IPS-20b (cell line): ENCODE measurements at regions not wholly inside any gene's neighbourhood (a gene's known extent, or its start where the extent isn't known, plus 50 kb on each side); places are given as distances from the start of the nearest gene placed in this dataset.

ENCODE experiments used
- H3K27ac ChIP-seq: one replicate; pipeline ENCODE4 v1.5.1; 2013; ENCODE audit warnings: low read length
- H3K27me3 ChIP-seq: 2 replicates; pipeline ENCODE4 v1.6.1; 2013; ENCODE audit warnings: mild to moderate bottlenecking, low read length, inconsistent platforms; ENCODE audit not compliant: insufficient read depth
- H3K36me3 ChIP-seq: 2 replicates; pipeline ENCODE4 v1.6.1; 2013; ENCODE audit warnings: low read depth, mild to moderate bottlenecking, inconsistent platforms, low read length, moderate library complexity; ENCODE audit not compliant: insufficient read depth
- H3K4me1 ChIP-seq: 2 replicates; pipeline ENCODE4 v1.6.1; 2013; ENCODE audit warnings: mild to moderate bottlenecking, control low read depth, inconsistent platforms, low read length, moderate library complexity; ENCODE audit not compliant: insufficient read depth
- H3K4me3 ChIP-seq: 2 replicates; pipeline ENCODE4 v1.5.1; 2013; ENCODE audit warnings: mild to moderate bottlenecking, low read length, inconsistent platforms
- H3K9ac ChIP-seq: 2 replicates; pipeline ENCODE4 v1.6.1; 2013; ENCODE audit warnings: low read depth, mild to moderate bottlenecking, inconsistent platforms, low read length, moderate library complexity
- H3K9me3 ChIP-seq: 2 replicates; pipeline ENCODE4 v1.6.1; 2013; ENCODE audit warnings: mild to moderate bottlenecking, low read depth, low read length, inconsistent platforms; ENCODE audit not compliant: insufficient read depth

DNA sequence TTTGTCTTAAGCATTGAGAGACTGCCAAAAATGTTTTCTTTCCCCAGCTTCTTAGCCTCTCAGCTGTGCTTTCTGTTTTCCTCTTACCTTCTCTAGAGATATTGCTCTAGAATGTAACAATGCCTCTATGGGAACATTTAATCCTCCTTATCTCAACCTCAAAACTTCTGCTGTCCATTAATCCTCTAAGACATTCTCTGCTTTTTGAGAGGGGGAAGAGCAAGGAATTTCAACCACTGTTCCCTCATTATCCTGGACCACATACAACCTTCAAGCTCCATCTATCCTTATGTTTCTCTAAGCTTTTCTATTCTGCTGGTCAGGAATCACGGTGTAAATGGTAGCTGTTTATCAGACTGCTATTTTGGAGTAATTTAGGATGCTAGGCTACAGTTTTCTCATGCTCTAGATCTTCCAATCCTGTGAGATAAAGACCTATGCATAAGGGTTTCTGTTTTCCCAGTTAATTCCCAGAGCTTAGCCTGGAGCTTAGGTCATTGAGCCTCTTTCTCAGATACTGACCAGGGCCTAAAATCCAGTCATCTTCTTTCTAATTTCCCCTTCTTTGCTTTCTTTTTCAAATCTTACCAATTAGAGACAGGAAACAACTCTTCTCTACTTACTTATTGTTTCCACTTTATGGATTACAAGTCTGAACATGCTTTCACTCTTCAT is 282.0 kb downstream of the CALCRL start:
- no peaks in the 10 kb centered on the region for H3K4me1 ChIP-seq
- no peak overlapping the region for H3K9ac ChIP-seq
- no peaks in the 10 kb centered on the region for H3K9me3 ChIP-seq
- no peaks in the 10 kb centered on the region for H3K27me3 ChIP-seq
- no peak overlapping the region for H3K4me3 ChIP-seq
- H3K36me3 ChIP-seq = no peaks in the 10 kb centered on the region
- H3K27ac ChIP-seq = no peak overlapping the region

DNA sequence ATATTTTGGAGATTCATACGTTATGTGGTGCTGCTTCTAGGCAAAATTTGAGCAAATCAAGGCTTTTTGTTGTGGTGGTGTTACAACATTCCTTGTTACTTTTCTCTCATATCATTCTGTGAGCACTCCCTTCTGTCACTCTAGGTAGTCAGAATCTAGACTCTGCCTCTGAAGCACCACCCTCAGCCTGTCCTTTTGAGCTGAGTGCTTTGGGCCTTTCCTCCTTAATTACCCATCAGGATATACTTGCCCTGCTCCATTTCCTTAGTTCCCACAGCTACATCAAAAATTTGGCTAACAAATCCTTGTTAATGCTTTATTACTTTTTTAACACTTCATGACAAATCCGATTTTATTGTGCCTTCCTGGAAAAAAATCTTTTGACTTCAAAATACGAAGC is 289.6 kb downstream of the CALCRL start:
- Histone ChIP-seq H3K27ac (no peak overlapping the region), H3K27me3 (no peaks in the 10 kb centered on the region), H3K9ac (no peak overlapping the region), H3K4me1 (no peaks in the 10 kb centered on the region), H3K9me3 (peaks cover 18% of the 10 kb centered on the region; the same call in 1 of the 2 replicates), H3K36me3 (no peaks in the 10 kb centered on the region), H3K4me3 (no peak overlapping the region)

GRCh38 chr2:187157046-187157445 is 291.0 kb downstream of the CALCRL start:
- H3K9me3 ChIP-seq = peaks cover 18% of the 10 kb centered on the region; the same call in 1 of the 2 replicates
- H3K27ac ChIP-seq = no peak overlapping the region

GRCh38 chr2:187155476-187155875 is 292.6 kb downstream of the CALCRL start:
- Histone ChIP-seq H3K4me3 (no peak overlapping the region), H3K27me3 (no peaks in the 10 kb centered on the region), H3K4me1 (no peaks in the 10 kb centered on the region), H3K36me3 (no peaks in the 10 kb centered on the region), H3K27ac (no peak overlapping the region), H3K9ac (no peak overlapping the region), H3K9me3 (peaks cover 18% of the 10 kb centered on the region; the same call in 1 of the 2 replicates)

More at GRCh38 chr2:187157046-187157445, 291.0 kb downstream of the CALCRL start:
- Histone ChIP-seq H3K9ac (no peak overlapping the region), H3K27me3 (no peaks in the 10 kb centered on the region), H3K4me1 (no peaks in the 10 kb centered on the region), H3K4me3 (no peak overlapping the region), H3K36me3 (no peaks in the 10 kb centered on the region)

DNA sequence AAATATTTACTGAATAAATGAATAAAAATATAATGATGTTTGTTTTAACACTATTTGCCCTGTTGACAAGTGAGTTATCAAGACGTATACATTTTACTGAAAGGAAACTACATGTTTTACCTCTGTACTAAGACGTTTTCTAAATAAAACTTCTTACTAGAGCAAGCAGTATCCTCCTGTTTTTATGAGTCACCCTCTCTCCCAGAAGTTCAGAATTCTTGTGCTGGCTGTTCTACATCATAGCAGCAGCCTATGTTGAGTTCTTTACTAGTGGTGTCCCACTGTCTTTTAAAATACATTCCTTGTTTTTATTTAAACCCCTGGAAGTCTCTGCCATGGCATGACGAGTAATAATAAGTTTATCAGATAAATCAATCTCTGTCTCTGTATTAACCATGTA is 297.4 kb downstream of the CALCRL start:
- Histone ChIP-seq H3K4me1 (no peaks in the 10 kb centered on the region), H3K9me3 (peaks cover 10% of the 10 kb centered on the region; the same call in 1 of the 2 replicates), H3K27me3 (no peaks in the 10 kb centered on the region), H3K4me3 (no peak overlapping the region), H3K36me3 (no peaks in the 10 kb centered on the region), H3K9ac (no peak overlapping the region), H3K27ac (no peak overlapping the region)

- Histone ChIP-seq H3K27ac (no peak overlapping the region), H3K4me3 (no peak overlapping the region), H3K4me1 (no peaks in the 10 kb centered on the region), H3K9me3 (no peaks in the 10 kb centered on the region), H3K9ac (no peak overlapping the region), H3K36me3 (no peaks in the 10 kb centered on the region), H3K27me3 (no peaks in the 10 kb centered on the region)
Observed at GRCh38 chr2:187148059-187148714, 299.2 kb upstream of the ZSWIM2 start.

GRCh38 chr2:187143537-187143936 is 294.6 kb upstream of the ZSWIM2 start:
- Histone ChIP-seq H3K4me1 (no peaks in the 10 kb centered on the region), H3K36me3 (no peaks in the 10 kb centered on the region), H3K9me3 (no peaks in the 10 kb centered on the region), H3K4me3 (no peak overlapping the region), H3K27ac (no peak overlapping the region), H3K27me3 (no peaks in the 10 kb centered on the region), H3K9ac (no peak overlapping the region)

DNA sequence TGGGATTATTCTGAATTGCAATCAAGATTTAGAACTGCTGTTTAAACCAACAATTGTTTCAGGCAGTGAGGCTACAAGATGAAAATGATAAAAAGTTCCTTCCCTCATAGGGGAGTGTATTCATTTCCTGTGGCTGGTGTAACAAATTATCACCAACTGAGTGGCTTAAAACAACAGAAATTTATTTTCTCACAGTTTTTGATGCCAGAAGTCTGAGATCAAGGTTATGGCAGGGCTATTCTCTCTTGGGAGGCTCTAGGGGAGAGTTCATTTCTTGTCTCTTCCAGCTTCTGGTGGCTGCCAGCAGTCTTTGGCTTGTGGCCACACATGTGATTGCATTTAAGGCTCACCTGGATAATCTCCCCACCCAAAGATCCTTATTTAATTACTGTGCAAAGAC is 290.5 kb upstream of the ZSWIM2 start:
- Histone ChIP-seq H3K9me3 (no peaks in the 10 kb centered on the region), H3K4me3 (no peak overlapping the region), H3K9ac (no peak overlapping the region), H3K4me1 (no peaks in the 10 kb centered on the region), H3K27me3 (no peaks in the 10 kb centered on the region), H3K27ac (no peak overlapping the region), H3K36me3 (no peaks in the 10 kb centered on the region)

GRCh38 chr2:187138265-187138664 is 289.3 kb upstream of the ZSWIM2 start:
- no peaks in the 10 kb centered on the region for H3K27me3 ChIP-seq
- H3K27ac ChIP-seq = no peak overlapping the region
- no peaks in the 10 kb centered on the region for H3K9me3 ChIP-seq
- H3K4me1 ChIP-seq = no peaks in the 10 kb centered on the region
- no peak overlapping the region for H3K9ac ChIP-seq
- no peak overlapping the region for H3K4me3 ChIP-seq
- H3K36me3 ChIP-seq = no peaks in the 10 kb centered on the region

GRCh38 chr2:187136646-187137045 is 287.7 kb upstream of the ZSWIM2 start:
- H3K4me1 ChIP-seq = no peaks in the 10 kb centered on the region
- H3K27ac ChIP-seq = no peak overlapping the region
- H3K9me3 ChIP-seq = no peaks in the 10 kb centered on the region
- no peak overlapping the region for H3K4me3 ChIP-seq
- no peaks in the 10 kb centered on the region for H3K27me3 ChIP-seq
- H3K36me3 ChIP-seq = no peaks in the 10 kb centered on the region
- no peak overlapping the region for H3K9ac ChIP-seq

DNA sequence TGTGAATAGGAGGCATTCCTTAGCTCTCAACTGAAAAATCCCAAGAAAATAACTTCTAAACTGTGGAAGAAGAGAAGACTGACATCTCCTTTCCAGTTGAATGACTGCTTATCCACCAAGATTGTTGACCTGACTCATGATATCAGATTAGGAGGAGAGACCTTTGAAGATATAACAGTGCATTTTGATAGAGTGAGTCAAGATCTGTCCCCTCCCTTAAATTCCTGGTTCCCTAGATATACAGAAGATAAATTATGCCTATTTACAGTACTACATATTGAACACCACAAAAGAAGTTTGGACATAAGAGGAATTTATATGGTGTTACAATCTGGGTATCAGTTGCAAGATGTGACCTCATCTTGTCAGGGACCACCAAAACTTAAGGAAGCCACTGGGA is 285.3 kb upstream of the ZSWIM2 start:
- H3K9ac ChIP-seq = no peak overlapping the region
- no peaks in the 10 kb centered on the region for H3K9me3 ChIP-seq
- H3K27me3 ChIP-seq = no peaks in the 10 kb centered on the region
- no peaks in the 10 kb centered on the region for H3K36me3 ChIP-seq
- no peak overlapping the region for H3K4me3 ChIP-seq
- no peaks in the 10 kb centered on the region for H3K4me1 ChIP-seq
- H3K27ac ChIP-seq = no peak overlapping the region

- Histone ChIP-seq H3K27ac (no peak overlapping the region), H3K27me3 (no peaks in the 10 kb centered on the region), H3K36me3 (no peaks in the 10 kb centered on the region), H3K4me3 (no peak overlapping the region), H3K9ac (no peak overlapping the region), H3K4me1 (no peaks in the 10 kb centered on the region), H3K9me3 (no peaks in the 10 kb centered on the region)
Observed at GRCh38 chr2:187129868-187130267, 280.9 kb upstream of the ZSWIM2 start.
